HG03060 (cell line): ENCODE measurements at regions not wholly inside any gene's neighbourhood (a gene's known extent, or its start where the extent isn't known, plus 50 kb on each side); places are given as distances from the start of the nearest gene placed in this dataset.

ENCODE experiments used
- ATAC-seq: cut with Tn5 transposase; IDR thresholded peaks from one replicate; pipeline ENCODE4 v1.9.1; 2021; ENCODE audit warnings: low read depth, moderate number of reproducible peaks; ENCODE audit not compliant: unreplicated experiment

DNA sequence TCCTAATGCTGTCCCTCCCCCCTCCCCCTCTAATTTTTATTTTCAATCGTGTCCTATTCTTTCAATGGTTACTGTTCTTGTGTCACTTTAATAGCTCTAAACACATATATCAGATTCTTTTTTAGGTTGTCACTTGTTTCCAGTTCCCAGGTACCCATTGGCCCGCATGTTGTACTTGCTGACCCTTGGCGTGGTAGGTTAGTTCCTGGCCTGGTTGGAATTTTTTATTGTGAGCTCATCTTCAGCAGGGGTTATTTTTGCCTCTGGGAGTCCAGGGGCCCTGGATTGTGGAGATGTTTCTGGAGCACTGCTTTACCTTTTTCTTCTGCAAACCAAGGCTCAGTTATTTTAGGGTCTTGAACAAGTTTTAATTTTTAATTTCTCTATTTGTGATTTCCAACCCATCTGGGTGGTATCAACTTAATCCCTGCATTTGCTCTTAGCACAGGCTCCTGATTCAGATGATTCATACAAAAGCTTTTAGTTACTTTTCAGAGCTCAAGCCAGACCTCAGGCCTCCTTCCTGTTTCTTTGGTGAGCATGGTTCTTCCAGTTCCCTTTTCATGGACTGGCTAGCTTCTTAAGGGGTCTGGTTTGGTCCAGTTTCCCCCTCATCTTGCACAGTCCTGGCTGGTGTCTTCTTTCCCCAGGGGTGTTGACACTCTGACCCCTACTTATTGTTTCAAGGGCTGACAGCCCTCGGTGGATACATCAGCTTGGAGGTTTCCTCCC is 220.5 kb downstream of the TM9SF2 start:
- ATAC-seq: no peak

DNA sequence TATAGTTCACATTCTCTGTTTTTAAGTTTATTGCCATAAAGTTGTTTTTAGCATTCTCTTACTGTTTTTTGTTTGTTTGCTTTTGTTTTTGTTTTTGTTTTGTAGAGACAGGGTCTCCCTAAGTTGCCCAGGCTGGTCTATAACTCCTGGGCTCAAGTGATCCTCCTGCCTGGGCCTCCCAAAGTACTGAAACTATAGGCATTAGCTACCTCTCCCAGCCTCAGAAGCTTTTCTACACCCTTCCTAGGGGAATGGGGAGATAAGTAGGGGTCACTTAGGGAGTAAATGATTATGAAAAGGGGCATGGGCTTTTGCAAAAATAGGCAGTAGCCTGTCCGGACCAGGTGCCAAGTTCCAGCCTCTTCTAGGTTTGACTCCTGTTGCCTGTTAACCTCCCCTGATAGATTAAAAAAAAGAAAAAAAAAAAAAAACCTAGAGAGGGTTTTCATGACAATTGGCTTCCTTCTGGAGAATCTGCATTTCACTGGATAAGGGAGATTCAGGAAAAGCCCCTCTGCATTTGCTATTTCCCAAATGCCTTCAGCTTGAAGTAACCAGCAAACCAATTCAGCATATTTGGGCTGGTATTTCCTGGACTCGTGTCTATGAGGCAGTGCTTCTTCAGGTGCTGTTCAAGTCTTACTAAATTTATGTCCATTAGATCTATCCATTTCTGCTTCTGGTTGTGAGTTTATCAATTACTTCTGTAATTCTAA is 216.8 kb downstream of the TM9SF2 start:
- no peak for ATAC-seq

DNA sequence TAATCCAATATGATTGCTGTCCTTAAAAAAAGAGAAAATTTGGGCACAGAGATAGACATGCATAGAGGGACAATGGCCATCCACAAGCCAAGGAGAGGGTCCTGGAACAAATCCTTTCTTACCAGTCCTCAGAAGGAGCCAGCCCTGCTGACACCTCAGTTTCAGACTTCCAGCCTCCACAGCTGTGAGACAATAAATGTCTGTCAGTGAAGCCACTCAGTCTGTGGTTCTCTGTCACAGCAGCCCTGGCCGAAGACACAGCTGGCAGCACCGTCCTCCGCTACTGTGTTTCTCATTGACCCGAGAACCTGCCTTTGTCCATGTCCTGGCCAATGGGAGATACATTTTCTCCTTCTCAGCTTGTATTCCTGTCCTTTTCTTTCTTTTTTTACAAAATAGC is 207.9 kb downstream of the TM9SF2 start:
- no peak for ATAC-seq

DNA sequence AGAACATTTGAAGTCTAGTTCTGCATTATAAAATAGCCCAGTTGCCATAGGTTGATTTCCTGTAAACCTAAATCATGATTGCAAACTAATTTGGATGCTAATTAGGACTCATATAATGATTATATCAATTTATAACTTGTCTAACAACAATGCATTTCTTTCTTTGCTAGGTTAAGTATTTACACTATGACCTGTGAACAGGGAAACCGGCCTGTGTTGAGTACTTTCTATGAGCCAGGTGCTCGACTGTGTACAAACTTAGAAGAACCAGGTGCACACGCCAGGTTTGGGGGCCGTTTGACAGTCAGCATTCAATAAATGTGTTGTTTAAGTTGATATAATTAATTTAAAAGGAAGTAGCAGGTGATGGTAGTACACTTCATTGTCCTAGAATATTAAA is 203.1 kb downstream of the TM9SF2 start:
- ATAC-seq: no peak

DNA sequence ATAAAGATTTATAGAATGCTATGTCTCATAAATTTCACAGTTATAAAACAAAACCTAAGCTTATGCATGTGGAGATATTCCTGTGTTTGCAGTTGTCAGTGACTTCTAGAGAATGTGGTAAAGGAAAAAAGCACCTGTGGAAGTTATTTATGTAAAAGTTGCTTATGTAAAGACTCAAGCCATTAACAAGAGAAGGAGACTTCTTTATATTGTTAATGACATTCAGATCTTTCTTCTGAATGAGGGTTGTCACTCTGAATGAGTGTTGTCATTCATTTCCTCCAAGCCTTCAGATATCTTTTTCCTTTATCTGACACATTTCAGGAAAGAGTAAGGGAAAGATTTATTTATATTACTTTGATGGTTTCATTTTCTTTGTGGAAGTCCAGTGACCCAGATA is 202.6 kb downstream of the TM9SF2 start:
- ATAC-seq: no peak

DNA sequence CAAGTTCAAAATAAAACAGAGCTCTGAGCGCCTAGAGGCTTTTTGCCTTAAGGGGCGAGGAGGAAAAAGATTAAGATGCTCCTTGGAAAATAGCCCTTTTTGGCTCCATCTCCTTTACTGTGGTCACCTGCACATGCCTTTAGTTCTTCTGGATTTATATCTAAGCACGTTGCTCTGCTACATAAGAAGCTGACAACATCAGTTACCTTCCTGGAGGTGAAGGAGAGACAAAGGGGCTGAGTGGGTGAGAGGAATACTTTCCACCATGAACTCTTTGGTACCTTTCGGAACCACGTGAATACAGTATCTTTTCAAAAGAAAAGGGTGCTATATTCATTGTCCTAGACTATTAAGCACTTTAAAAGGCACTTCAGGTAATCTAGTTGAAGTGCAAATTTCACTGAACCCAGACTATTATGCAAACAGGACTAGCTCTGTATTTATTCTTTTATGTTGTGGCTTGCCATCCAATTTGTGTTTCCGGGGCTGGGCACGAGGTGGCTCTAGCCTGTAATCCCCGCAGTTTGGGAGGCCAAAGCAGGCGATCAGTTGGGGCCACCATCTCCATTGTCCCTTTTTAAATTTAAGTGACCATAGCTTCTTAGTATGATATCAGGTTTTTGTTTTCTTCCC is 201.5 kb downstream of the TM9SF2 start:
- no peak for ATAC-seq

DNA sequence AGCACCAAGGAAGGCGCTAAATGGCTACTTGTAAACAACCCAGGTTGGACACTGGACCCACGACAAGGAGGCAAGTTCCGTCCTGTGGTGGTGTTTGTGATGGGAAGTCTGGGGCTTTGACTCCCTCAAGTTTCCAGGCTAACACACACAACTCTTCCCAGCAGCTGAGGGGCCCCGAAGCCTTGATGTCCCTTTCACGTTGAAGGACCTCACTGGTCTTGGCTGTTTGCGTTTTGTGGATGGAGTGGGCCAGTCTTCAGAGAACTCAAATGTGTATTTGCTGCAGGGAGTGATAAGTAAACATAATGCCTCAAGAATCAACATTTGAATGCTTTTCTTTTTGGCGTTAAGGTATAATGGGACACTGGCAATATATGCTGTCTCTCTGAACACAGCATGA is 199.2 kb downstream of the TM9SF2 start:
- ATAC-seq: no peak

DNA sequence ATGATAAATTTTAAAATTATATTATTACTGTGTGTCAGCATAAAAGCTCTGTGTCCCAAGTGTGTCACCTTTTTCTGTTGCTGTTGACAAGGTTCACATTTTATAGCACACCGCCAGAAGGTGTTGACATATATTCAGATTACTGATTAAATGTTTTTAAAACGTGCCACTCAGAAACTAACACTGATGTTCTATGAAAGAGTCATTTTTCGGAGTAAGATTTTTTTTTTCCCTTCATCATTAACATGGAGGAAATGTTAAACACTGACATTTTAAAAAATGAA is 197.5 kb downstream of the TM9SF2 start:
- ATAC-seq: no peak

DNA sequence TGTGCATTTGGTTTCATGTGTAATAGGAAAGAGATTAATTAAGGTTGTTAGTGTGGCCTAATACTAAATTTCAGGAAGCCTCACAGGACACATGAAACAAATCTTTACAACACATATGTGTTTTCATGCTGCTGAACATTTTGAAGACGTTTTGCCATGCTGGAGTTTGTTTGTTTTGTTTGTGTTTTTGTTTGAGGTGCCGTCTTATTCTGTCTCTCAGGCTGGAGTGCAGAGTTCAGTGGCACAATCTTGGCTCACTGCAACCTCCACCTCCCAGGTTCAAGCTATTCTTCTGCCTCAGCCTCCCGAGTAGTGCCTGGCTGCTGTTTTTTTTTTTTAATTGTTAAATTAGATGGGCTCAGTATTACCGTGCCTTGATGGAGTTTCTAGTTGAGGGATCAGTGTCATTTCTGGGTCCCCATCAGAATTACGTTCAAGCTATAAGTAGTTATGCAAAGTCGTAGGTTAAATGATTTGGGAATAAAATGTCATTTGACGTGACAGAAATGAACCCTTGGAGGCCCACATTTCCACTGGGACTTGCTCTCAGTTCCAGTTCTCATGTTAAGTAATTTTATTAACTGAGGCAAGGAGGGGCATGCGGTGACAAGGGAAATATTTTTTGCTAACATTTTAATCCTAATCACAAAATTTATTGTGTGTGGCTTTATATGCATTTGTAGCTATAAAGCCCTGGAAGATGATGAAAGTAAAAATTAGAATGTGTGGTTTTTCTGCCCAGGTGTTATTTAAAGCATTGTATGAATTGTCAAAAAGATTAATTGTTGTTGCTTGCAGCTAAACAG is 196.9 kb downstream of the TM9SF2 start:
- no peak for ATAC-seq

DNA sequence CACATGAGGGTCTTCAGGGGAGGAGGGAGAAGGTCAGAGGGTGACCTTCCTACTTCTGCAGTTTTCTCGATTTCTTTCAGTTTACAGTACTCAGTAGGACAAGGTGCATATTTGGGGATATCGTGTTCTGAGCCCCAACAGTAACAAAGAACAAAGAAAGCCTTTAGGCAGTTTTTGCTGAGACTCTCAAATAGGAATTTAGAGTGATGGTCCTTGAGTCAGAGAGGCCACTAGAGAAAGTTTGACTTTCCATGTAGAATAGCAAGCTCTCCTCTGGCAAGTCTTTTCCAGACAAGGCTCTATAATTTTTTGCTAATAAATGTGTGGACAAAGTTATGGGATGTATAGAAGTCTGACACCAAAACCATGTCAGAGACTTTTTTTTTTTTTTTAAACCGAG is 194.6 kb downstream of the TM9SF2 start:
- no peak for ATAC-seq

DNA sequence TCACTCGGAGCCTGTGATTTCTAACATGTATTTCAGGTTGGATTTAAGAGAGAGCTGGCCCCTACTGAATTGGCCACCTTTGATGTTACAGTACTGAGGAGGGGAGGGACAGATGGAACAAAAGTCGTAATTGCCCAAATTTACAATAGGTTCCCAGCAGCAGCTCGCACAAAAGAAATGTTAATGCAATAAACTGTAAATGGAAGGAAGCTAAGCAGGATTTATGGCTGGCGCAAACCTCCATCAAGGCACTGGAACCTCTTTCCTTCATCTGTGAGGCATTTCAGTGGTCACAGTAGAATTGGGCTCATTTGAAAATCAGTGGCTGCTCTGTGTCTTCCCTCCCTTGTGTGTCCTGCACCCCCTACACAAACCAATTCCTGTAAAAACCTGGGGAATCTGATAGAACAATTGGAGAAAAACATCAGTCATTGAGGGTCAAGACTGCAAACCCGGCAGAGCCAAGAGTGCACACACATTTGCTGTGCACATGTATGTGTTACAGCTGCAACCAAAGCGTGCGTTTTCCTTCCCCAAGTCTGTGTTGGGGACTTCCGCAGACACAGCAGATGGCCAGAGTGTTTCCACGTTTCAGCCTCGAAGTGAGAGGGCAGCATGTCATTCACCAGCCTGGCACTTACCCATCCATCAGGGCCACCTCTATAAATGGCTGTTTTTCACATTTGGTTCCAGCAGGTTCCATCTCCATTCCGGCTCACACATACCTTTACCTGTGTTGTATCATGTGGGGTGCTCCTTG is 192.8 kb downstream of the TM9SF2 start:
- no peak for ATAC-seq

DNA sequence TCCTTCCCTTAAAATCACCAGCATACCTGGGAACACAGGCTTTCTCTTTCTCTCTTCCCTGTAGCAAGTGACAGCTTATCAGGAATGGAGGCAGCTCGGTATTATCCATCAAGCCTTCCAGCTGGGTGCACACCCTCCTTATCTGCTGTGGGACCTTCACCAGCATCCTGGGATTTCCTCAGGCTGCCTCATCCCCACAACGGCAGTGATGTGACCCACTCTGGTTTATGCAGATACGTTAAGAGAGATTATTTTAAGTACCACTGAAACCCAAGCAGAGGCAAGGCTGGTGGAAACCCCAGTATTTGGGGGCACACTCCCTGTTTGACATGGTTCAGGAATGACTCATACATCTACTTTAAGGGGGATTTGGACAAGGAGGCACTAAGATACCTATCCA is 192.1 kb downstream of the TM9SF2 start:
- no peak for ATAC-seq

DNA sequence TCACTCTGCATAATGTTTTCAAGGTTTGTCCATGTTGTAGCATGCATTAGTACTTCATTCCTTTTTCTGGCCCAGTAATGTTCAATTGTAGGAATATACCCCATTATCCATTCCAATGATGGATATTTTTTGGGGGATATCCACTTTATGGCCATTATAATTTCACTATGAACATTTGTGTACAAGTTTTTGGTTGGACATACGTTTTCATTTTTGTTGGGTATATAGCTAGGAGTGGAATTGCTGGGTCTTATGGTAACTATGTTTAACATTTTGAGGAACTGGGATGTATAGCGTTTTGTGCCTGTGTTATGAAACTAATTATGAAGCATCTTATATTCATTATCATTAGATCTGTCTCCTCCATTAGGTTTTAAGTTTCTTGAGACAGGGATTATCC is 191.6 kb downstream of the TM9SF2 start:
- ATAC-seq: no peak

DNA sequence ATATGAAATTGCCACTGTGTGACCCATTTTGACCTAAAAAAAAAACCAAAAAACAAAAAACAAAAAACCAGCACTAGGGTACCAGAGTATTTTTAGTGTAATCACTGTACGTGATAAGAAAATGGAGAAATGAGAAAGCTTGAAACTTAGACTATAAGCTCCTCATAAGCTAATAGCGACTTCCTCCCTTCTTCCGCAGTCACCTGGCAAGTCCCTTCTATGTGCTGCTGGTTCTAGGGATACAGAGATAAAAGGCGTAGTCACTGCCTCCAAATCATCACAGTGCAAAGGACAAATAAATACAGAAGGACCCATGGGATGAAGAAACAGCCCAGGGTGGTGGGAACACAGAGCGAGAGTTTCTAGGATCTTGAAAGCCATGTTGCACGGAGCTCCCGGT is 190.3 kb downstream of the TM9SF2 start:
- ATAC-seq: no peak

DNA sequence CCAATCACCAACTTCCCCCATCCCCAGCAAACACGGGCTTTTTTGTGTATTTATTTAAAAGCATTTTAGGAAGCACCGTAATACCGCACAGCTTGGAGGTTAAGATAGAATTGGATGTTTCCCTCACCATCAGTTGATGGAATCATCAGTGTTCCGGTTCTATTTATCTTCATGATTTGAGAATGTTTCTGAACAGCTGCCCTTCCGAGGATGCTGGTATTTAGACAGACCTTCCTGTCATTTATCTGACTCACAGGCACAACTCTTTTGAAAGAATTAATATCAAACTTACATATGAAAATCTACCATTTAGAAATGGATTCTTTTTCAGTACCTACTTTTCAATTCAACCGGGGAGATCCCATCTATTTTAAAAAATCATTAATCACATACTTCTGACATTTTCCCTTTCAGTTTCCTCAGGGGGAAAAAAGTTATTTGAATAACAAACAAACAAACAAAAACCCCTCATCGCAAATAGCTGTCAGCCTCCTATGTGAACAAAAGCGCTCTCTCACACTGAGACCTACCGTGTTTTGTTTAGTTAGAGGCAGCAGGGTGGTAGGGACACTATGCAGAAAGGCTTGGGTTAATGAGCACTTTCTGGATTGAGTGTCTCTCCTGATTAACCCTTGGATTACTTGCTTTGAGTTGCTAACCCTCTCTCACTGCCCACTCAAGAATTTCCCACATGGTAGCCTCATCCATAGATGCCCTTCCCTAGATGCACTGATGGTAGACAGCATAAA is 189.3 kb downstream of the TM9SF2 start:
- no peak for ATAC-seq

DNA sequence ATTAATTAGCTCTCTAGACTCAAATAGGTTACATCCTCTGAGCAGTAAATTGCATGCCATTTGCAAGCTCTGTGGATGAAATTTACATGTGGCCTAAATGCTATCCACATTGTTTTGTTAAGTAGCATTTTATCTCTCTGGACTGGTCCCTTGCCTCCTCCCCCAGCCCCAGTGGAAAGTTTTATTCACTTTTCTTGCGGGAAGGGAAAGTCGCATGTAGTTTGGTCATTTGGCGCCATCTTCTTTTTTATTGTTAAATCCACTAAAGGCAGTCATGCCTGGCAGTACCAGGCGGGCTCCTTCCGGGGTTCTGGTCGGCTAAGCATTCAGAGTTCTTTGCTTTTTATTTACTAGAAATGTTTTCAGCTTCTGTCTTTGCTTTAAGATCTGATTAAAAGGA is 188.7 kb downstream of the TM9SF2 start:
- ATAC-seq: no peak

DNA sequence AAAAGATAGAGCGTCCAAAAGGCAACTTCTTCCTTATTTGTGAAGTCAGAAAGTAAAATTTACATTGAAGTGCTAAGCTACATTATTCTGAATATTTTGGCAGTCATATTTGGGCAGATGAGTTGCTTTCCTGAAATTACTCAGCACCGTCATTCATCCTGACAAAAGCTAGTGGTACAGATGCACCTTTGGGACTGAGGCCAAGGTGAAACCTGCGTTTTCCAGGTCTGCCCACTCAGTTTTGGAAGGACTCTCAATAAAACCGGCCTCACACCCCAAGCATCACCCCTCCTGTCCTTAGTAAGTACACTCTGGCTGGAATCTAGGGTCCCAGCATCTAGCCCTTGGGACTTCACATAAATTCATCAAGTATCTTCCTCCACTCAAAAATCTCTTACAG is 187.5 kb downstream of the TM9SF2 start:
- ATAC-seq: no peak

DNA sequence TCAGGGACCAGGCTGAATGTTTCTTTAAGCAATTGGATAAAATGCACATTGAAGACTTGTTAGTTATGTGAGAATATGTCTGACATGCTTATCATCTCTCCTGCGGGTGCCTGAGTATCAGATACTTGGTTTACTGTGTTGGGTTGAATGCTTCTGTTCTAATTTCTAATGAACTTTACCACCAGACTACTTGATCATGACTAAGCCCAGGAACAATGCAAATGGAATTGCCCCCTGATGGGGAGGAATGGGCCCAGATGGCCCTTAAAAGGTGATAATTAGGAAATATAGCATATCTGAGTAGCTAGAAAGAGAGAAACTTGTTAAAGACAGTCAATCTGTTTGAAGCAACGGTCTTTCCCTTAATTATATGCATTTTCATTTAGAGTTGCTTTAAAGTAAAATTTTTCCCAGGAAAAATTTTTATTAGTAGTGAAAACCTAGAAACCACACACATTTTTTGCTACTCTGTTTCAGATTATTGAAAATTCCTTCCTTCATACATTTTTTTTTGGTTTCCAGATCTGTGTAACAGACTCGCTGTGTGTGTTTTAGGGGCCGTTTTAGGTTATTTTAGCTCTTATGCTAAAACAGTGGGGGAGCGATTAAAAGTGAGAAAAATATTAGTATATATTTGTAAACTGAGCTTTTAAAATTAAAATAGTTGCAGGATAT is 186.6 kb downstream of the TM9SF2 start:
- no peak for ATAC-seq

DNA sequence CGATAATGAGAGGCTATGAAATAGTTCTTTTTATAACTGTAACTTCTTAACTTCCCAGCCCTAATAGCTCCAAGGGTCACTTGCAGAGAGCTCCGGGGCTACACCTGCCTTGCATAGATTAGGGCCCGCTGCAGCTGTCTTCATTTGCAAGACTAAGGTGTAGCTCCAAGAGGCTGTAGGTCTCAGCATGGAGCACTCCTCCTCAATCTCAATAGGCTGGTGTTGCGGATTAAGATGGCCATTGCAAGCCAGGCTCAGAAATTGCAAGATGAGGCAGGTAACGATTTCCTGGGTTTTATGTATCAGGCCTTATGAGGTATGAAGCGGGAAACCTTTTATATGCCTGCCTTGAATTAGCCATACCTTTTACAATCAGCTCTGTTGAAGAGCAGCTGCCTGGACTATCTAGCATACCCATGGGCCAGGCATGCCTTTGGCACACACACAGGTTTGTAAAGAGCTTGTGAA is 185.7 kb downstream of the TM9SF2 start:
- ATAC-seq: no peak
